Sigmoid colon (tissue), 4 donors: ENCODE measurements at regions not wholly inside any gene's neighbourhood (a gene's known extent, or its start where the extent isn't known, plus 50 kb on each side); places are given as distances from the start of the nearest gene placed in this dataset.

Source experiments
- EP300 ChIP-seq, 4 donors: sonication (generic); formaldehyde crosslinking; IDR thresholded peaks; one replicate each; pipeline ENCODE4 v1.6.1; 2017; ENCODE audit warnings: antibody characterized with exemption in 4 of 4
- POLR2A ChIP-seq, 2 donors: fragments of 450-650 bp; IDR thresholded peaks; one replicate each; pipeline ENCODE4 v1.6.1; 2016; ENCODE audit warnings: antibody characterized with exemption in 2 of 2, mild to moderate bottlenecking in 2 of 2, moderate library complexity in 2 of 2
- TF ChIP-seq, protein P1 (sequence below), 4 experiments: fragments of 450-650 bp in 3 of 4; fragments of 200-600 bp in 1 of 4; IDR thresholded peaks; one replicate each; pipeline ENCODE4 v1.5.1; 2016 to 2019; ENCODE audit warnings: antibody characterized with exemption in 4 of 4, mild to moderate bottlenecking in 3 of 4, moderate library complexity in 2 of 4

- TF ChIP-seq, protein P1, sequence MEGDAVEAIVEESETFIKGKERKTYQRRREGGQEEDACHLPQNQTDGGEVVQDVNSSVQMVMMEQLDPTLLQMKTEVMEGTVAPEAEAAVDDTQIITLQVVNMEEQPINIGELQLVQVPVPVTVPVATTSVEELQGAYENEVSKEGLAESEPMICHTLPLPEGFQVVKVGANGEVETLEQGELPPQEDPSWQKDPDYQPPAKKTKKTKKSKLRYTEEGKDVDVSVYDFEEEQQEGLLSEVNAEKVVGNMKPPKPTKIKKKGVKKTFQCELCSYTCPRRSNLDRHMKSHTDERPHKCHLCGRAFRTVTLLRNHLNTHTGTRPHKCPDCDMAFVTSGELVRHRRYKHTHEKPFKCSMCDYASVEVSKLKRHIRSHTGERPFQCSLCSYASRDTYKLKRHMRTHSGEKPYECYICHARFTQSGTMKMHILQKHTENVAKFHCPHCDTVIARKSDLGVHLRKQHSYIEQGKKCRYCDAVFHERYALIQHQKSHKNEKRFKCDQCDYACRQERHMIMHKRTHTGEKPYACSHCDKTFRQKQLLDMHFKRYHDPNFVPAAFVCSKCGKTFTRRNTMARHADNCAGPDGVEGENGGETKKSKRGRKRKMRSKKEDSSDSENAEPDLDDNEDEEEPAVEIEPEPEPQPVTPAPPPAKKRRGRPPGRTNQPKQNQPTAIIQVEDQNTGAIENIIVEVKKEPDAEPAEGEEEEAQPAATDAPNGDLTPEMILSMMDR (IDR thresholded peaks at IDR 0.05): no peak
- no peak for TF ChIP-seq EP300 (IDR thresholded peaks at IDR 0.05)
- no peak for TF ChIP-seq POLR2A (IDR thresholded peaks at IDR 0.05)
These were observed 215.3 kb upstream of the C1orf174 start for GRCh38 chr1:4115191-4115900.
